ENCODE measurements at regions not wholly inside any gene's neighbourhood (a gene's known extent, or its start where the extent isn't known, plus 50 kb on each side); places are given as distances from the start of the nearest gene placed in this dataset.

- TF ChIP-seq MYC (IDR thresholded peaks at IDR 0.05; ENCODE audit: borderline replicate concordance, low read length) = no peak
- TF ChIP-seq NR3C1 (IDR thresholded peaks at IDR 0.05) = no peak
- TF ChIP-seq CTCF (IDR thresholded peaks at IDR 0.05) = no peak
- TF ChIP-seq MAX (IDR thresholded peaks at IDR 0.05) = no peak
- no peak for TF ChIP-seq NFE2L2 (conservative IDR thresholded peaks at IDR 0.05; ENCODE audit: low read length)
- no peak for TF ChIP-seq BCL3 (IDR thresholded peaks at IDR 0.05)
Observed at GRCh38 chr11:92767416-92767815, 202.0 kb upstream of the MTNR1B start.
